Mesendoderm (in vitro differentiated cells): ENCODE measurements at regions not wholly inside any gene's neighbourhood (a gene's known extent, or its start where the extent isn't known, plus 50 kb on each side); places are given as distances from the start of the nearest gene placed in this dataset.

Experiments
- DNase-seq: peaks from one replicate; pipeline ENCODE4 v3.0.0; 2013
- H2AK5ac ChIP-seq: 2 replicates; pipeline ENCODE4 v1.6.1; 2013; ENCODE audit warnings: low read length, inconsistent platforms
- H2BK120ac ChIP-seq: 2 replicates; pipeline ENCODE4 v1.6.1; 2013; ENCODE audit warnings: low read depth, mild to moderate bottlenecking, low read length, moderate library complexity, mixed read lengths
- H2BK15ac ChIP-seq: replicated peaks from 2 replicates; pipeline ENCODE4 v1.6.1; 2013; ENCODE audit warnings: low read depth, mild to moderate bottlenecking, moderate library complexity
- H2BK5ac ChIP-seq: 2 replicates; pipeline ENCODE4 v1.6.1; 2013; ENCODE audit warnings: low read length, inconsistent platforms
- H3K18ac ChIP-seq: 2 replicates; pipeline ENCODE4 v1.6.1; 2013; ENCODE audit warnings: mild to moderate bottlenecking, low read length, mixed read lengths
- H3K23ac ChIP-seq: one replicate; pipeline ENCODE4 v1.6.1; 2013; ENCODE audit warnings: low read length
- H3K27ac ChIP-seq: 2 replicates; pipeline ENCODE4 v1.5.1; 2013; ENCODE audit warnings: low read depth, mild to moderate bottlenecking, inconsistent platforms, low read length, moderate library complexity
- H3K27me3 ChIP-seq: 2 replicates; pipeline ENCODE4 v1.6.1; 2013; ENCODE audit warnings: low read length, control low read depth, mild to moderate bottlenecking, inconsistent platforms; ENCODE audit not compliant: insufficient read depth, poor library complexity
- H3K36me3 ChIP-seq: 2 replicates; pipeline ENCODE4 v1.6.1; 2013; ENCODE audit warnings: low read length, inconsistent platforms; ENCODE audit not compliant: control insufficient read depth, insufficient read depth
- H3K4ac ChIP-seq: one replicate; pipeline ENCODE4 v1.6.1; 2013; ENCODE audit warnings: low read depth, mild to moderate bottlenecking, low read length, moderate library complexity
- H3K4me1 ChIP-seq: 2 replicates; pipeline ENCODE4 v1.6.1; 2013; ENCODE audit warnings: low read depth, low read length, inconsistent platforms; ENCODE audit not compliant: control insufficient read depth
- H3K4me2 ChIP-seq: 2 replicates; pipeline ENCODE4 v1.6.1; 2013; ENCODE audit warnings: low read length
- H3K4me3 ChIP-seq: 2 replicates; pipeline ENCODE4 v1.5.1; 2013; ENCODE audit warnings: mild to moderate bottlenecking, low read length
- H3K56ac ChIP-seq: one replicate; pipeline ENCODE4 v1.6.1; 2013; ENCODE audit warnings: low read length
- H3K79me1 ChIP-seq: 2 replicates; pipeline ENCODE4 v1.6.1; 2013; ENCODE audit warnings: low read length, inconsistent platforms
- H3K79me2 ChIP-seq: 2 replicates; pipeline ENCODE4 v1.6.1; 2013; ENCODE audit warnings: mild to moderate bottlenecking, low read length; ENCODE audit not compliant: control insufficient read depth, insufficient read depth
- H3K9ac ChIP-seq: 2 replicates; pipeline ENCODE4 v1.6.1; 2013; ENCODE audit warnings: low read length, inconsistent platforms
- H4K5ac ChIP-seq: one replicate; pipeline ENCODE4 v1.6.1; 2013; ENCODE audit warnings: low read length
- H4K8ac ChIP-seq: one replicate; pipeline ENCODE4 v1.6.1; 2013; ENCODE audit warnings: low read depth, mild to moderate bottlenecking, control low read depth, low read length, moderate library complexity
- WGBS: extraction: QIAGEN DNeasy Blood & Tissue Kit; methylation state at CpG from one replicate; pipeline ENCODE4 v1.1.7; 2013; ENCODE audit warnings: low lambda C conversion rate, missing lambda C conversion rate; ENCODE audit not compliant: insufficient coverage; ENCODE audit errors: extremely low coverage; 5-methylcytosine and 5-hydroxymethylcytosine counted together

DNA sequence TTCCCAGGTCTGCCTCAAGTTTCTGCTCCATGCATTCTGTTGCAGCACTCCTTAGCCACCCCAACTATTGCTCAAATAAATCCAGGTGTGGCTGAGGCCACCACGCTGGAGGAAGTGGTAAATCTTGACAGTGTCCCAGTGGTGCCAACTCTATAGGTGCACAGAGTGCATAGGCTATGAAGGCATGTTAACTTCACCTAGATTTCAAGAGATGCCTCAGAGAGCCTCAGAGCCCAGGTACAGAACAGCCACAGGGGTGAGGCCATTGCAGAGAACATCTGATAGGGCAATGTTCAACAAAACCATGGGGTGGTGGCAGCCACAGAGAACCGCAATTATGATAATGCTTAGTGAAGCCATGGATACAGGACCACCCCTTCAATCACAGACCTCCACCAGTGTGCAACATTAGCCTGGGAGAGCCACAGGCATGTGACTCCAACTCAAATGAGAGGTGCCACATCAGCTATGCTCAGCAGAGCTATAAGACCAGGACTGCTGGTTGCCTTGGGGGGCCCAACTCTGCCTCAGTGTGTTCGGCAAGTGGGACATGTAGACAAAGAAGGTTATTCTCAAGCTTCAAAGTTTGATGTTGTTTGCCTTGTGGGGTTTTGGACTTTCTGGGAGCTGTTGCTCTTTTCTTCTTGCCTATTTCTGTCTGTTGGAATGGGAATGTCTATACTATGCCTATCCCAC, 468.7 kb downstream of the ANKRD50 start:
- no peak overlapping the region for H3K23ac ChIP-seq
- DNase-seq, result no peak
- no peaks in the 10 kb centered on the region for H3K79me1 ChIP-seq
- H3K4me1 ChIP-seq, result no peaks in the 10 kb centered on the region
- H3K4me3 ChIP-seq, result no peak overlapping the region
- H3K56ac ChIP-seq, result no peak overlapping the region
- no peak overlapping the region for H3K4ac ChIP-seq
- H3K9ac ChIP-seq, result no peak overlapping the region
- H3K27me3 ChIP-seq, result no peaks in the 10 kb centered on the region
- no peak overlapping the region for H3K18ac ChIP-seq
- no peak overlapping the region for H2BK120ac ChIP-seq
- WGBS, result no CpG with 5 or more reads among the region's 3 CpGs
- H3K27ac ChIP-seq, result no peak overlapping the region
- no peaks in the 10 kb centered on the region for H3K36me3 ChIP-seq
- H2BK5ac ChIP-seq, result no peak overlapping the region
- no peak overlapping the region for H2AK5ac ChIP-seq
- H4K8ac ChIP-seq, result no peak overlapping the region
- H3K4me2 ChIP-seq, result no peak overlapping the region
- H2BK15ac ChIP-seq, result no peak overlapping the region
- H3K79me2 ChIP-seq, result no peaks in the 10 kb centered on the region
- no peak overlapping the region for H4K5ac ChIP-seq

DNA sequence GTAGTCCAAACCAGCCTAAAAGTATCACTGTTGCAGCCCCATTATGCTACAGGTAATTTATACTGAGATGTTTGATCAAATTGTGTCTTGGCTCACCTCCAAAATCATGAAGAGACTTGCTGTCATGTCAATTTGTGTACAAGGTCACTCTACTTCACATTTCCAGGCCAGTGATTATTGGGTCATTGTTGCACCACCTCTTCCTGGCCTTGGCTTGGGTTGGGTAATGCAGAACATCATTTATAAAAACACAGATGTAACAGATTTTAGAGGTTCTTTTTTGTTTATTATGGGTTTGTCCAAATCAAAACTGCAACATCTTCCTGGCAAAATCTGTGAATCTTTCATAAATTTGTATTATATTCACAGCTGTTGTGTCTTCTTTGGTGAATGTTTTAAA, 459.5 kb downstream of the ANKRD50 start:
- no peak for DNase-seq
- Histone ChIP-seq H2BK120ac (no peak overlapping the region), H3K79me1 (no peaks in the 10 kb centered on the region), H3K18ac (no peak overlapping the region), H4K5ac (no peak overlapping the region), H3K36me3 (no peaks in the 10 kb centered on the region), H2BK15ac (no peak overlapping the region), H3K56ac (no peak overlapping the region), H3K79me2 (no peaks in the 10 kb centered on the region), H3K27ac (no peak overlapping the region), H3K4ac (no peak overlapping the region), H3K4me1 (no peaks in the 10 kb centered on the region), H2BK5ac (no peak overlapping the region), H3K9ac (no peak overlapping the region), H3K4me2 (no peak overlapping the region), H3K4me3 (no peak overlapping the region), H3K27me3 (no peaks in the 10 kb centered on the region), H2AK5ac (no peak overlapping the region), H3K23ac (no peak overlapping the region), H4K8ac (no peak overlapping the region)

GRCh38 chr4:124262211-124263179, 450.0 kb downstream of the ANKRD50 start:
- H2BK120ac ChIP-seq, result no peak overlapping the region
- no peak overlapping the region for H4K8ac ChIP-seq
- no peak overlapping the region for H3K4me2 ChIP-seq
- no peak overlapping the region for H3K9ac ChIP-seq
- no peak overlapping the region for H4K5ac ChIP-seq
- no peak overlapping the region for H3K23ac ChIP-seq
- no peaks in the 10 kb centered on the region for H3K79me1 ChIP-seq
- H3K4me3 ChIP-seq, result no peak overlapping the region
- H3K27me3 ChIP-seq, result no peaks in the 10 kb centered on the region
- H2BK5ac ChIP-seq, result no peak overlapping the region
- no peaks in the 10 kb centered on the region for H3K4me1 ChIP-seq
- no peak overlapping the region for H3K56ac ChIP-seq
- H3K36me3 ChIP-seq, result no peaks in the 10 kb centered on the region
- H3K79me2 ChIP-seq, result no peaks in the 10 kb centered on the region
- no CpG with 5 or more reads among the region's 7 CpGs for WGBS
- H3K4ac ChIP-seq, result no peak overlapping the region
- H2AK5ac ChIP-seq, result no peak overlapping the region
- H2BK15ac ChIP-seq, result no peak overlapping the region
- DNase-seq, result peak; percentile 80
- no peak overlapping the region for H3K18ac ChIP-seq
- no peak overlapping the region for H3K27ac ChIP-seq

DNA sequence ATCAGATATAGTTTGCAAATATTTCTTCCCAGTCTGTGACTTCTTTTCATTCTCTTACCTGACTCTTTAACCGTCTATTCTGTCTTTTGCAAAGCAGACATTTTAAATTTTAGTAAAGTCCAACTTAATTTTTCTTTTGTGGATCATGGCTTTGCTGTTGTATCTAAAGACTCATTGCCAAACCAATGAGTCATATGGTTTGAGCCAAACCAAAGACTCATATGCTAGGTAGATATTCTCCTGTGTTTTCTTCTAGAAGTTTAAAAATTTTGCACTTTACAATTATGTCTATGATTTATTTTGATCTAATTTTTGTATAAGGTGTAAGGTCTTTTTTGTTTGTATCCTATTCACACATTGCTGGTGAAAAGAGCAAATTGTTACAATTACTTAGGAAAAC, 446.8 kb downstream of the ANKRD50 start:
- Histone ChIP-seq H3K23ac (no peak overlapping the region), H2BK120ac (no peak overlapping the region), H3K18ac (no peak overlapping the region), H3K4me1 (no peaks in the 10 kb centered on the region), H4K8ac (no peak overlapping the region), H3K4ac (no peak overlapping the region), H3K36me3 (no peaks in the 10 kb centered on the region), H3K79me2 (no peaks in the 10 kb centered on the region), H3K9ac (no peak overlapping the region), H2BK5ac (no peak overlapping the region), H3K4me2 (no peak overlapping the region), H3K27ac (no peak overlapping the region), H2AK5ac (no peak overlapping the region), H3K27me3 (no peaks in the 10 kb centered on the region), H3K56ac (no peak overlapping the region), H4K5ac (no peak overlapping the region), H3K4me3 (no peak overlapping the region), H2BK15ac (no peak overlapping the region), H3K79me1 (no peaks in the 10 kb centered on the region)
- no CpG with 5 or more reads among the region's 1 CpG for WGBS
- no peak for DNase-seq

DNA sequence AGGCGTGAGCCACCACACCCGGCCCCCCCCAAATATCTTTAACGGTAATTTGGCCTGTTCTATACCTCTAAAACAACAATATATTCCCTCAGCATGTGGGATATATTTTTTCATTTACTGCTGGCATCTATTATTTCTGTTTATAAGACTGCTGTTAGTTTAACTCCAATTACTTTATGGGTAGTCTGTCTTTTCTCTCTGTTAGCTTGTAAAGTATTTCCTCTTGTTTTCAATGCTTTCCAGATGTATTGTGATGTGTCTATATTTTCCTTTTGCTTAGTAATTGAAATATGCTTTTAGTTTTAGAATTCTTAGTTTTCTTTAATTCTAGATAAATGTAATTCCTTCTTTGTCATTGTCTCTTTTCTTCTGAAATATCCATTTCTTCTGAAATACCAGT, 445.8 kb downstream of the ANKRD50 start:
- no peak for DNase-seq
- Histone ChIP-seq H3K4me2 (no peak overlapping the region), H3K4me3 (no peak overlapping the region), H2BK5ac (no peak overlapping the region), H4K8ac (no peak overlapping the region), H3K27ac (no peak overlapping the region), H2AK5ac (no peak overlapping the region), H3K23ac (no peak overlapping the region), H4K5ac (no peak overlapping the region), H3K56ac (no peak overlapping the region), H3K4me1 (no peaks in the 10 kb centered on the region), H3K79me1 (no peaks in the 10 kb centered on the region), H3K4ac (no peak overlapping the region), H2BK120ac (no peak overlapping the region), H3K36me3 (no peaks in the 10 kb centered on the region), H2BK15ac (no peak overlapping the region), H3K27me3 (no peaks in the 10 kb centered on the region), H3K9ac (no peak overlapping the region), H3K79me2 (no peaks in the 10 kb centered on the region), H3K18ac (no peak overlapping the region)
- no CpG with 5 or more reads among the region's 3 CpGs for WGBS
